HG02840 (cell line): ENCODE measurements at regions not wholly inside any gene's neighbourhood (a gene's known extent, or its start where the extent isn't known, plus 50 kb on each side); places are given as distances from the start of the nearest gene placed in this dataset.

Experiments
- ATAC-seq: cut with Tn5 transposase; IDR thresholded peaks from one replicate; pipeline ENCODE4 v1.9.1; 2021; ENCODE audit warnings: mild to moderate bottlenecking, moderate library complexity, moderate number of reproducible peaks; ENCODE audit not compliant: unreplicated experiment, low FRiP score

DNA sequence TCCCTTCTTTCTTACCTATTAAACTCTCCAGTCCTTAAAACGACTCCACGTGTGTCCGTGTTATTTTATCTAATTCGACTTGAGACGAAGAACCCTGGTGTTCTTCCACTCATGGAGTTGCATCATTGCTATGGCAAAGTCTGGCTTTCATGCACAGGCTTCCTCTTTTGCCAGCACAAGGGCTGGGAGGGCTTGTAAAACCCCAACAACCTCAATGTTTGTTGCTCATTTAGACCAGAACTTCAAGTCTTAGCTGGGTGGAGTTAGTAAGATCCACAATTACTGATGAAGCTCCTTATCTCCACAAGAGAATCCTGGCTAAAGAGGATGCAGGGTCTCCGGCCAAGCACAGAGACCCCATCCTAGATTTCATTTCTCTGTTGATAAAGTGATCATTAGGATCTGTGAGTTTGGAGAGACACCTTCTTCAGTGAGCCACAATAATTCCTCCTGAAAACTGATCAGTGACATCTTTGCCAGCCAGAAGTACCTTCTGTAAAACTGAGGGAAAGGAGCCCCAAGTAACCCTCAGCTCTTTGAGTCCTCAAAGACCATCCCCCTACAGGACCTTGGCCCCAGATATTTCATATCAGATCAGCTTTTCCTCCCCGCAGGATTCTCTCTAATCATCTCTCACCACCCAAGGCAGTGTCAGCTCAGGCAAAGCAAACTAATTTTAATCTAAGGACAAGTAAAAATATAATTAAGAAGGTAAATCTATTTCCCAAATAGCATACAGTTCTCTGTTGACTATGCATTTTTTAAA, 514.6 kb downstream of the FUT8 start:
- ATAC-seq = no peak

DNA sequence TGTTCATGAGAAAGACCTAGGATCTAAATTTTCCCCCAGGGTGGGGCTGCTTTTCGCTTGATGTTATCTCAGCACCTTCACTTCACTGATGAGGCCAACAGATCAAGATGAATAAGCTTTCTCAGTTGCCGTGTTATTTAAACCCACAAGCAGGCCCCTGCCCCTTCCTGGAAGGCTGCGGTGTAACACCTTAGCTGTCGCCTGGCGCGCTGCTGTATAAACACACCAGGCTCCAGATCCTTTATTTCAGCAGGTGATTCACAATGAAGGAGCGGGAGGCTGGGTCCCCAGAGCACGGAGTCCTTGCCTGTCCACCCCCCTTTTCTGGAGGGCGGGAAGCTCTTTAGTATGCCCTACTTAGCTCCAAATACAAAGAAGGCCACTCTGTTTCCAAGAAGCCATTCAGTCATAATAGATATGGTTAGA, 515.4 kb downstream of the FUT8 start:
- no peak for ATAC-seq

DNA sequence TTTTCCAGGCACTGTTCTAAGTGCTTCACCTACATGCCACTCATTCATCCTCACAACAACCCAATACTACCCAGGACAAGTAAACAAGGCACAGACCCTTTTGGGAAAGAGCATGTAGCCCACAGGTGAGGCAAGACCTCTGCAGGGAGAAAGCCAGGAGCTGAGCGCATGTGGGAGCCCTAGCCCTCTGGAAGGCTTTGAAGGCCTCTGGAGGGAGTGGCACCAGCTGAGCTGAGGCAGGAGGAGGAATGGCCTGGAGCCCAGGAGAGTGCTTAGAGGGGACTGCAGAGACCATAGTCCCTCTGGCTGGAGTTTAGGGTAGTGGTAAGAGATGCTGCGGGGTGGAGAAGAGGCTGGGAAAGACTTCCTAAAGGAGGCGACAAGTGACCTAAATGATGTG, 516.5 kb downstream of the FUT8 start:
- no peak for ATAC-seq

DNA sequence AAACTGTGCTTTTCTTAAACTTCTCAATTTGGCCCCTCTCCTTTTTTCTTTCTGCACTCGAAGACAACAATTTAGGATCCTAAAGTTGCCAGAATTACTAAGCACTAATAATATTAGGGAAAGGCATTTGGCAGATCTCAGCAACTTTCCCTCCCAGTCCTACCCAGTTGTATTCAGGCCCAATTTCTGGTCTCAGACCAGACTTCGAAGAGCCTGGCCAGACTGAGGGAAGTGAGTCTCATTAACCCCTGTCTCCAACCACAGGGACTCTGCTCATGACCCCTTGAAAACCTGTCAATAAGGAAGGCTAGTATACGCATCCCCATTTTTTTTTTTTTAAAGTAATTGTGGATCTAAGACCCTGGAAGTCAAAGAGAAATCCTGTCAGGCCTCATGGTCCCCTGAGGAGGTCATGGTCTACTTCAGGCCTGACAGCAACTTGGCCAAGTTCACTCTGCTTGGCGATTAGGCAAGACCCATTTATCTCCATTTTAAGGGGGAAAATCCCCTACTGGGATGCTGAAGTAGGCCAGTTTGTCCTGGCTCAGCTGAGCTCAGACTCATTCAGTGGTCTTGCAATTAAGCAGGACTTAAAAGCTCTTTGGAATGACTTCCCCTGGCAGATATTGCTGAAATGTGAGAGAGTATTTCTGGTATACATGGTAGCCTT, 521.0 kb downstream of the FUT8 start:
- ATAC-seq = no peak

DNA sequence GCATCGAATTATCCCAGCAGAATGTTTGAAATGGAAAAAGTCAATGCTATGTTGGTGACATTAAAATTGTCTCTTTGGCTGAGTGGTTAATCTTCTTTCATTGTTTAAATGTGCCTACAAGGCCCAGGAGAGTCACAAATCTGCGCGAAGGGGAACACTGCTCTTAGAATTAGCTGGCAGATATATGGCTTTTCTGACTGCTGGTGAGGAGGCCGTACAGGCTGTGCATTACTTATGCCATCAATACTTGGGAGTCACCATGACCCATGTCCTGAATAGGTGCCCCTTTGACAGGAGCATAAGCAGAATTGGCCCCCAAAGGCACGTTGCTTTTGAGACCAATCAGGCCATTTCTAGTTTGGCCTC, 521.5 kb downstream of the FUT8 start:
- no peak for ATAC-seq

DNA sequence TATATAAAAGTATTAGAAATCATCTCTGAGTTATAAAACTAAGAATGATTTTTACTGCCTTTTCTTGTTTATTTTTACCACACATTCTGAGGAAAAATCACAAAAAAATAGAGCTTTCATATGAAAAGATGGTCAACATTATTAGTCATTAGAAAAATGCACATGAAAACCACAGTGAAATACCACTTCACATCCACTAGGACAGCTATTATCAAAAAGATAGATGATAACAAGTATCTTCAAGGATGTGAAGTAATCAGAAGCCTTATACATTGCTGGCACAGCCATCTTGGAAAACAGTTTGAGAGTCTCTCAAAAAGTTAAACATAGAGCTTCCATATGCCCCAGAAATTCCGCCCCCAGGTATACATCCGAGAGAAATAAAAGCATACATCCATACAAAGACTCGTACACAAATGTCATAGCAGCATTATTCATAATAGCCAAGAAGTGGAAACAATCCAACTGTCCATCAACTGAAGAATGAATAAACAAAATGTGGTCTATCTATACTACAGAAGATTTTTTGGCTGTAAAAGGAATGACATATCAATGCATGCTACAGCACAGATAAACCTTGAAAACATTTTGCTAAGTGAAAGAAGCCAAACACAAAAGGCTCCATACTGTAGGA, 523.9 kb downstream of the FUT8 start:
- ATAC-seq = no peak

DNA sequence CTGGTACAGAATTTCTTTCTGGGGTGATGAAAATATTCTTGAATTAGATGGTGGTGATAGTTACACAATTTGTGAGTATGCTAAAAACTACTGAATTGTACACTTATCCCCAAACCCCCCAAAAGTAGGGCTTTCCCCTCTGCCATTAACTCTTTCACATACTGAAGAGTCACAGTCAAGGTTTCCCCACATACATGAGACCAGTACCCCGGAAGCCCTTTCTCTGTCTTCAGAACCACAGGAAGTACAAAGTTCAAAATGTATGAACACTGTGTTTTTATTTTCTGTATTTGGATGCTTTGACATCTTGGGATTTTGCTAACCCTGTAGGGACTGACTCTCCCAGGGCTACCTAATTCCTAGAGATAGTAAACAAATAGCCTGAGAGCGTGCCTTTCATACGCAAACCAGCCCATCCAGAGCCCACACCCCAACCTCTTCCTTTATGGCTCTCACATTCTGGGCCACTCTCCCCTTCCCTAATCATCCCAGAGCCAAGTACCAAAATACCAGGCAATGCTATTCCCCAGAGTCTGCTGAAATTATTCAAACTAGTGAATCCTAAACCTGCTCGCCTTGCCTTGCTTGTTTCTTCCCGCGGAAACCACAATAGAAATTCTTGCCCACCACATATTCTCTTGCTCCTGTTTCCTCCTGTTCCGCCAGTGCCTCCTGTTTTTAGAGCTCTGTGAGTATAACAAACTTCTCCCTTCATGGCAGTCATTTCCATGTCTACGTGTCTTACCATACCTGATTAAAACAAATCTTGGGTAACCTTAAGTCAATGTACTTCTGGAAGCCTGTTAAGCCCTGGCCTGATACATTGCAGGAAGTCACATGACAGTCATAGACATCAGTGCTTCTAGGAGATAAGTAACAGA, 524.8 kb downstream of the FUT8 start:
- no peak for ATAC-seq

DNA sequence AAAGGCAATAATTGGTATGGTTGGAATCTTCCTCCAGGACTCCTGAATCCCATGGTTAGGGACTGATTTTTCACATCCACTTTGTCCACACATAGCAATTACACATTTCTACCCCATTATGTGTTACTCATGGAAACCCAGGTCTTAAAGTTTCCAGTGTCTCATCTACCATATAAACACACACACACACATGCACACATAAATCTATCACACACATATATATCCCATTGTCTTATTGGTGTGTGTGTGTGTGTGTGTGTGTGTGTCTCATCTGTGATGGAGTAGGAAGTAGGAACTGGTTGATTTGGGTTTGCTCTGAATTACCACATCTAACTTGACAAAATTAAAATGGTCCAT, 525.4 kb downstream of the FUT8 start:
- no peak for ATAC-seq

DNA sequence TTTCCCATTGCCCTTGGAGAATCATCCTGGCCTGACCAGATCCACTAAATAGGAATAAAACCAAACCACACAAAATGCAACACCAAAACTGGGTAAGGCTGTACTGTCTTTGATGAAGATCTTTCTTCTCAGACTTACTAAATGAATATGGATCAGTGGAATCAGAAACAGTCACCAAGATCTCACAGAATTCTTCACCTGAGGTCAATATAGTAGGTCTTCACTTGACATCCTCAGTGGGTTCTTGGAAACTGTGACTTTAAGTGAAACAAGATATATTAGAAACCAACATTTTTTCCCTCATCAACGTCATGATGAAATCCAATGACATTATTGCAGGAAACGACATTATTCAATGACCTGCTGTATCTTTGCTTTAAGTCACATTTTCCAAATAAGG, 526.2 kb downstream of the FUT8 start:
- no peak for ATAC-seq

DNA sequence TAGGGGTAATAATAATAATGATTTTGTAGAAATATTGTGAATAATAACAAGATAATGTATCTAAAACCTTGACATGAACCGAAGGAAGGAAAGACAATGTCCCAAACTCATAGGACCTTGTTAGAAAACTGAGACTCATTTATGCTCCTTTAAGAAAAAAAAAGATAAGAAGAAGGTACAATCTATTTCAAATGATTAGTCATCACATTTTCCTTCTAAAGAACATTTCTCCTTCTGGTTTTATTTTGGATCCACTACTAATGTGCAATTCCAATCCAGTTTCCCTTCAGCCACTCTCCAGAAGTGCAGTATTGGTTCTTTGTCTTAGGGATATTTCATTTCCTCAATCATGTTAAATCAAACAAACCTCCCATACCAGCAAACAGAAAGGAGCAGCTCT, 526.7 kb downstream of the FUT8 start:
- no peak for ATAC-seq

DNA sequence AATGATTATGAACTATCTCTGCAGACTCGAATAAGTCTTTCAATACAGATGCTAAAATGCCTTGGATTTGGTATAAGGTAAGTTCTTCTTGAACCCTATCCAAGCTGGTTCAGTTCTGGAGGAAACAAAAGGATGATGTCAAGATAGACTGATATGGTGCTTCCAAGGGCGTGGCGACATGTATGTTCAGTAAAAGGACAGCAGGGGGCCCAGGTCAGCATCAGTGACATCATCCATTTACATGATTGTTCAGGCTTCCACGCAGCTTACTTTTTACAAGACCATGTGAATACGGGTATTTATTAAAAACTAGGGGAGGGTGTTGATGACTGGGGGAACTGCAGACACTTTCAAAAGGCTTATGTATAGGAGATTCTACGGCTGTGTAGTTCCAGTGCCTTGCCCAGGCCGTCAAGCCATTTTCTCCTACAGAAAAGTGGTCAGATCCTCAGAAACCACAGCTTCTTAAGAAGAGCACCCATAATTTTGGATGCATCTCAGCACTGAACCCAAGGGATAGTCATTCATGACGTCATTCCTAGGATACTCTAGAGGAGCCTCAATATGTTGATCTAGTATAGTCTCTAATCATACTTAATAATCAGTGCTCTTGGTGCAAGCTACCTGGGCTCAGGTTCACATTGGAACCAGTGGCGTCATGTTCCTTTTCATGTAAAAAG, 527.7 kb downstream of the FUT8 start:
- no peak for ATAC-seq

DNA sequence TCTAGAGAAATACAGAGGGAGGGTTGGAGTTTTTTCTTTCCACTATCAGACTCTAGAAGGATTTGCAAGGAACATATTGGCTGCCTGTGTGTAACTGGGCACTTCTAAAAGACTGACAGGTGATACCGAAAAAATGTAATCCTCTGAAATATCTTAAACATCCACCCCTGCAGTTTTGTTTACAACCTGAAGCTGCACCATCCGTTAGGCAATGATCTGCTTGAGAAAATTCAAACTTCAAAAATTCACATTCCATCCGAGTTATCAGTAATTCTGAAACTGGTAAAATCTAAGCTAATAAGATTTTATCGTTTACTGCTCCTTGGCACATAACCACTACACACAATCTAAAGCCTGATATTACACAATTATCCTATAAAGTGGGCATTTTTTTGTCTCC, 528.6 kb downstream of the FUT8 start:
- ATAC-seq = no peak

DNA sequence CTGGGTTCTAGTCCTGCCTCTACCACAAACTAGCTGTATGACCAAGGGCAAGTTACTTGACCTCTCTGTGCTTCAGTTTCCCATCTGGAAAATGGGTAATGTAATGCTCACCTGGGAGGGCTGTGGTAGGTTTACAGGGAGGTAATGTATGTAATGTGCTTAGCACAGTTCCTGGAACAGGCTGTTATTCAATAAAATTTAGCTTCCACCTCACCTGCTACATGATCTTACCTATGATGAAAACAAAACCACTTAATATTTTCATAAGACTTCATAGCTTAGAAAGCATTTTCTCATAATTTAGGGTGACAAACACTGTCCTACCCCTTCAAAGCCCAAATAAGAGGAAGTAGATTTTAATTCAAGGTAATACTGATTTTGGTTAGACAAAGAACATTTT, 530.6 kb downstream of the FUT8 start:
- no peak for ATAC-seq

DNA sequence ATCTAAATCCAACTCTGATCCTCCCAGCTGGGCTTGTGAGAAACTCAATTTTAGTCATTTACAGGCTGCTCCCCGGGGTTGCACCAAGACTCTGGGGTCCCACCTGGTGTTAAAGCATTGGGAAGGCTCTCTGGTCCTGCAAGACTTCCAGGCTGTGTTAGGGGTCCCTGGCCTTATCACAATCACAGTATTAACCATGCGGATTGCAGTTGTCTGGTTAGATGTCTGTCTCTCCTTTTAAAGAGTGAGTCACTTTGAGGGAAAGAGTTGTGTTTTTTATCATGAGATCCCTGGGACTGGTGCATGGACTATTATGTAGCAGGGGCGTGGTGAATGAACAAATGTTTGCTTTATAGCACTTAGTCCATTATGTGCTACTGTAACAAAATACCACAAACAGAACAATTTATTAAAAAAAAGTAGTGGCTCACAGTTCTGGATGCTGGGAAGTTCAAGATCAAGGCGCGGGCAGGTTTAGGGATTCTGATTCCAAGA, 531.4 kb downstream of the FUT8 start:
- ATAC-seq = no peak

DNA sequence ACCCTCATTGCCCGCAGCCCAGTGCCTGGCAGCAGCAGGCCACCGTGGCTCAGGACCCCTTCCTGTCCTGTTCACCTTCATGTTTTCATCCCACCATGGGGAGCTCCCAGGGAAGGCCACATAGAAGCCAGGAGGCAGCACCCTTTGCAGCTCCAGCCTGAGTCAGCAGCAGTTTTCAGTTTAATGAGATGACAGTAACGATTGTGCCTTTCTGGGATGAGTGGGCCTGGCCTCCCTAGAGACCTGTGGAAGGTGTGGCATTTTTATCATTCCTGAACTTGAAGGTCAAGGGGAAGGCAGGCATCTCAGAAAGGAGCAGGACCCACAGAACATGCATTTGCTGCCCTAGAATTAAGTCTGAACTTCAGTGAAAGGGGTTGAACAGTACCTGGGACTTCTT, 532.8 kb downstream of the FUT8 start:
- ATAC-seq = no peak

DNA sequence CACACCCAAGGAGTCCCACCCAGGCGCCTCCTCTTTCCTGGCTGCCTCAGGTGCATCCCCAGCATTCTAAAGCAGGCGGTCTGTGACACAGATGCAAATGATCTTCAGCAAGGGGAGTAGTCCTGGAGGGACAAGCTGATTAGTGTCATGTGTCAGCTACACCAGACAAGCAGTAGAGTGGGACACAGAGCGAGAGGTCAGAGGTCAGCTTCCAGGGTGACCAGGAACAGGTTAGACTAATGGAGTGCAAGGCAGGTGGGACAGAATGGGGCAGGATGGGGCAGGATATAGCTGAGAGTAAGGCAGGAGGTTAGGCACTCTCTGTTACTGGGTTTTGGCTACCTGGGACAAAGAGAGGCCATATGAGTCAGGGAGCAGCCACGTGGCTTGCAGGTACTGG, 534.0 kb downstream of the FUT8 start:
- no peak for ATAC-seq

DNA sequence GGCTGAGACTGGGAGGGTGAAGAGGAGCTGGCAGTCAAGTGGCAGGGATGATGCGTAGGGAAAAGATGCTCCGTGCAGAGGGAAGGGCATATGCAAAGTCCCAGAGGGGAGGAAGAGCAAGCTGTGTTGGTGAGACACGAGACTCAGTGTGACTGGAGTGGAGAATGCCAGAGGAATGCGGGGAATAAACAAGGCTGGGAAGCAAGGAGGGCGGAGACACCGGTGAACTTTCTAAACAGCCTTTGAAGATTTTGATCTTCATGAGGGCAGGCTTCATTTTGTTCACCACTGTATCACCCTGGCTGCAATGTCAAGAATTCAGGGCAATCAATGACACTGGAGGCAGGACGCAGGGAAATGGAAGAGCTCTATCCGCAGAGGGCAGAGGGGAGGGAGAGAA, 535.8 kb downstream of the FUT8 start:
- ATAC-seq = no peak

DNA sequence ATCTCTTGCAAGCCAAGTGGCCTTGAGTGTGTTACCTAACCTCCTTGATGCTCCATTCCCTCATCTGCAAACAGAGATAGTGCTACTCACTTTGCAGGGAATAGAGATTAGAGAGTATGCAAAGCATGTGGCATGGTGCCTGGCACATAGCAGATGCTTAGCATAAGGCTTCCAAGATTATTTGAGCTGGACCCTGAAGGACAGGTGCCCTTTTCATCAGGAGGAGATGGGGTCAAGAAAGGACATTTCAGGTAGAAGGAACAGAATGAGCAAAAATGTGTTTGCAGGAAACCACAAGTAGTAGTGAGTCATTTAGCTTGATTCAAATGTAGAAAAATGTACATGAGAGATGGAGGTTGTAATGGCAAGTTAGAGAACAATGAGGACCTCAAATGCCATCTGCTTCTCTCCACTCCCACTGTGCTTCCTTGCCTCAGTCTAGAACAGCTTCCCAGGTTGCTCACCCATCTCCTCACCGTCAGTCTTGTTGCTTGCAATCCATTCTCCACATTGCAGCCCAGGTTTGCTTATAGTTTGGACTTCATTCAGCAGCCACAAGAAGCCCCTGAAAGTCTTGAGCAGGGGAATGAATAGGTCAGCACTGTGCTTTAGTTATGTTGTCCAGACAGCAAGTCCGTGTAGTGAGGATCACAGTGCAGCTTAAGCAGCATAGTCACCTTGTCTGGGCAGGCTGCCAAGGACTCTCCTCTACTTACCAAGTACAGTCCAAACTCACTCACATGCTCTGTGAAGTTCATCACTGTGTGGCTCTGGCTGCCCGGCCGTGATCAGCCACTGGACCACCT, 536.3 kb upstream of the CCDC196 start:
- no peak for ATAC-seq

DNA sequence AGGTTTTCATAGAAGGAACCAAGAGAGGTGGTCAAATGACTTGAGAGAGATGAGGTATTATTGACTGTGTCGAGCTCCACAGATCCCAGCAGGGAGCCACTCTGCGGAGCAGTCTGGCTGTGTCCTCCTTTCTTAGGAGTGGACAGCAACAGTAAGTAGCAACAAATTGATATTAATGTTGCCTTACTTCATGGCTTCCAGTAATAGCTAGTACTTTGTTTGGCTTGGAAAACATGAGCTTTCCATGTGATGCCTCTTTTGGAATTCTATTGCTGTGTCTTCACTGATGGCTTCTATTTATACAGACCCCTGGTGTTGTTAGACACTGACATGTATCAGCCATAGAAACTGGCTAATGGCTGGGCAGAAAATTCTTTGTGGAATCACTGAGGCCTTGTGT, 531.2 kb upstream of the CCDC196 start:
- ATAC-seq = no peak
